Medulla oblongata (tissue), 1 donor: ENCODE measurements at regions not wholly inside any gene's neighbourhood (a gene's known extent, or its start where the extent isn't known, plus 50 kb on each side); places are given as distances from the start of the nearest gene placed in this dataset.

Experiments used
- DNase-seq: peaks from one replicate; pipeline ENCODE4 v3.0.0-alpha.2; 2015; ENCODE audit errors: extremely low spot score

DNA sequence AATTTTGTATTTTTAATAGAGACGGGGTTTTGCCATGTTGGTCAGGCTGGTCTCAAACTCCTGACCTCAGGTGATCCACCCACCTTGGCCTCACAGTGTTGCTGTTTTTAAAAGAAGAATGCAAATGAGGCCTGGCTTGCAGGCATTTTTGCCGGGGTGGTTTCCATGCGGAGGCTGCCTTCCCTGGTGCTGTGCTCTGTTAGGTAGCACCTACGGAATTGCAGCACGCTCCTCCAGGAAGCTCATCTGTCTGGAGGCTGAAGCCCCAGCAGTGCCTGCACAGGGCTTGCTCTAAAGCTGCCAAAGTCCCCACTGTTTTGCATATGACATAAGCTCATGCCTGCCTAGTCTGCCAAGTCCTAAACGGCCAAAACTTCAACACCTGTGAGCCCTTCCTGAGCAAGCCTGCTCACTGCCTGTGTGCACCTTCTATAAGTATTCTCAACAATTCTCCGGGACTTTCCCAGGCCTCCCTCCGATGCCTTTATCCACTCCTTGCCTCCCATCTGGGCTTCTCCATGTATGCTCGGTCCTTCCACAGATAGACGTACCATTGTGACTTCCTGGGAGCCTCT, 551.3 kb upstream of the RAB6C start:
- no peak for DNase-seq

DNA sequence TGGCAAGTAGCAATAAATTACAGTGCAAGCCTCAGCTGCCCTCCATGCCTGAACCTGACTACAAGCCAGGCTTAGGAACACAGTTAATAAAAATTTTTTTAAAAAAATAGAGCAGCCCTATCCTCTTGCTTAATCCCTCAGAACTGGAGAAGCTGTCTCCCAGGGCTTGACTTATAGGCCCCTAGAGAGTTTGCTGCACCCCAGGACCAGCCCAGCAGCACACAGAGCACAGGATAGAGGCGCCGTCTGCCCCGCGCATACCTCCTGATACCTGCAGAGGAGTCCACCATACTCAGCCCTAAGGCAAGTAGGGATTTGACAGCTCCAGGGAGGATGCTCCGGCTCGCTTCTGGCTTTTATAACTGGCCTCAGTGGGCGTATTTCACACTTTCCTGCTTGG, 548.6 kb upstream of the RAB6C start:
- DNase-seq = no peak

GRCh38 chr2:129431881-129432280, 547.6 kb upstream of the RAB6C start:
- DNase-seq = no peak

DNA sequence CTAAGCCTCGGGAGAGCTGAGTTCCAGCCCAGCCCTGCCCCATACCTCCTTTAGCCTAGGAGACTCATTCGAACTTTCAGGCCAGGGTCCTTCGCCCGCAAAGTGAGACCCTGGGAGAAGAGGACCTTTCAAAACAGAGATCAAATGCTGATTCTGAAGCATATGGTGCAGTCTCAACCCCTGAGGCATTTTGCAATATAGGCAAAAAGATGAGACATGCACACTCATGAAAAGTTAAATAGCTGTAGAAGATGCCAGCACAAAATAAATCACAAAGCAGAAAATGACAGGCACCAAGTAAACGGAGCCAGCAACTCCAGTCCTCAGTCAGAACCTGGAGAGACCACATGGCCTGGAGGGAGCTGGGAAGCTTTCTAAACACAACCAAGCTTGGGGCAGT, 542.7 kb upstream of the RAB6C start:
- no peak for DNase-seq

DNA sequence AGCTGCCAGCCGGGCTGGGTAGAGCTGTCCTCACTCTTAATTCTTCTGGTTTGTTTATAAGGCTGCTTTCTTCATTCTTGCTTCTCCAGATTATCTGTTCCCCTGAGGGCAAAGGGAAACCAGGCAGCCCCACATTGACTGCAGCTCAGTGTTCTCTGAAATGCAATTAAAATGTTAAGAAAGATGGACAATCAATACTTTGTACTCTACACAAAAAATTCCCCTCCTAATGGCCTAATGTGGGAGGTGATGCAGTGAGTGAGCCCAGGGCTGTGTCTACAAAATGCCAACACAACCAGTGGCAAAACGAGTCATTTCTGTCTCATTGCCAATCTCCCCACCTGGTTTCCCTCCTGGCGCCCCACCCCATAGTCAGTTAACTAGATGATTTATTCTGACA, 541.7 kb upstream of the RAB6C start:
- no peak for DNase-seq

- no peak for DNase-seq
Observed at GRCh38 chr2:129438501-129439057, 540.9 kb upstream of the RAB6C start.

- DNase-seq = no peak
Observed at GRCh38 chr2:129439406-129440302, 539.8 kb upstream of the RAB6C start.

- DNase-seq = no peak
Observed at GRCh38 chr2:129441610-129442009, 537.9 kb upstream of the RAB6C start.

GRCh38 chr2:129443235-129443864, 536.1 kb upstream of the RAB6C start:
- DNase-seq = no peak

DNA sequence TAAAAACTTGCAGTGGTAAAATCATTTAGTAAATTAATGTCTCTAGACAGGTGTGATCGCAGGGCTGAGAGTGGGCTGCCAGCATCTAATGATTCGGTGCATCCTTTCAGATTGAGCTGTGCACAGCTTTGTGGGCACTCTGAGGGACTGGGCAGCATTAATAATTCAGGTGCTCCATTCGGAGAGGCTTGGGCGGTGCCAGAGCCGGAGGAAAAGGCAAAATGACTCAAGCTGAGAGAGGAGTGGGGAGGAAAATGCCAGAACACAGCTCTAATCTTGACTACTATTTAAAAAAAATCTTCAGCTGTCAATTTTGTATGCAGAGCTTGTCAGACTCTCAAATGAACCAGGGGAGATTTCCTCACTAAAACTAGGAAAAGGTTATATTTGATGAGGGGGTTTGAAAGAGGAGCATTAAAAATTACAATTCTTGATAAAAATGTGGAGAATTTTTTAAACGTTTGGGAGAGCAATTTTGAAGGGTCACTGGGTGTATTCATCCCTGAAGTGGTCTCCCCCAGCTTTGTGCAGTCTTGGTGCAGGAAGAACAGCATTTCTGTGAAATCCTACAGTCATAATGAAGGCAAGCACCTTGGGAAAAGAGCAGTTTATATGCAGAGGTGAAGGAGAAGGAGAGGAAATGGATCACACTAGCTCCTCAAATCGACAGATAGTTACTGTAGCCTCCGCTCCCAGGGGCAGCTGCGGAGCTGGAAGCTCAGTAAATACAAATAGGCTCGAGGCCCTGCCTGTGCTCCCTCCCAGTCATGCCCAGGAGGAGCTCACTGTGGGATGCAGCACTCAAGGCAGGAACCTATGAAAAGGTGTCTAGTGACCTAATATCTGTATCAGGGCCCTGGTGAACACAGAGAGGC, 535.4 kb upstream of the RAB6C start:
- no peak for DNase-seq

DNA sequence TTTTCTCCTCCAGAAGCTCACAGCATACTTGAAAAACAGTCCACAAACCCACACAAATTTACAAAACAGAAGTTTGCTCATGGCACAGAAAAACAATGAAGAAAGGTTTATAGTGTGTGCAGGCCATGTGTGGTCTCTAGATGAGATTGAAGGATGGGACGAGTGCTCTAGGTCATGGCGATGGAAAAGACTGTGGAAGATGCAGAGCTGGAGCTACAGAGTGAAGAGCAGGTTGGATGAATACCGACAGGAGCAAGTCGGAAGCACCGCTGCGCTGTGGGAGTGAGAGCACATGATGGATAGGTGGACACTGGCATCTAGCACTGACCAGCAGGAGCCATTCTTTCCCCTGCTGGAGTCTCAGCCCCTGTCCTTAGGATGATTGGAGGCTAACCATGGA, 534.7 kb upstream of the RAB6C start:
- DNase-seq = no peak

GRCh38 chr2:129456691-129457090, 522.8 kb upstream of the RAB6C start:
- DNase-seq = no peak

GRCh38 chr2:129457277-129457818, 522.1 kb upstream of the RAB6C start:
- no peak for DNase-seq

DNA sequence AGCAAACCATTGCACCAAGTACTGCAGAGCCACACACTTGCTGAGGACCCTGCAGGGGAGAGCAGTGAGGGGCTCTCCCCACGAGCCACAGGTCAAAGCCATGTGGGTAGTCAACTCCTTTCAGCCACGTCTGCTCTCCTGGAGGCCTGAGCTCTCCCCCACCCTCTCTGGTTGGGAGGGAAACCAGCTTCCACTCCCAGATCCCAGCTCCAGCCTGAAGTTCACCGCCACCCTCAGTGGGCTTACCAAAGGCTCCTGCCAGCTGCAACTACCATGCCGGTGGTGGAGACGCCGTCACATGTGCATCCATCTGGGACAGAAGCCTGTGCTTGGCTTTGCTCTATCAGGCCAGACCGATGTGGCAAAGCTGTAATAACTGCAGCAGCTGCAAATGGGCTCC, 521.5 kb upstream of the RAB6C start:
- no peak for DNase-seq

- no peak for DNase-seq
Observed at GRCh38 chr2:129458436-129458835, 521.0 kb upstream of the RAB6C start.

DNA sequence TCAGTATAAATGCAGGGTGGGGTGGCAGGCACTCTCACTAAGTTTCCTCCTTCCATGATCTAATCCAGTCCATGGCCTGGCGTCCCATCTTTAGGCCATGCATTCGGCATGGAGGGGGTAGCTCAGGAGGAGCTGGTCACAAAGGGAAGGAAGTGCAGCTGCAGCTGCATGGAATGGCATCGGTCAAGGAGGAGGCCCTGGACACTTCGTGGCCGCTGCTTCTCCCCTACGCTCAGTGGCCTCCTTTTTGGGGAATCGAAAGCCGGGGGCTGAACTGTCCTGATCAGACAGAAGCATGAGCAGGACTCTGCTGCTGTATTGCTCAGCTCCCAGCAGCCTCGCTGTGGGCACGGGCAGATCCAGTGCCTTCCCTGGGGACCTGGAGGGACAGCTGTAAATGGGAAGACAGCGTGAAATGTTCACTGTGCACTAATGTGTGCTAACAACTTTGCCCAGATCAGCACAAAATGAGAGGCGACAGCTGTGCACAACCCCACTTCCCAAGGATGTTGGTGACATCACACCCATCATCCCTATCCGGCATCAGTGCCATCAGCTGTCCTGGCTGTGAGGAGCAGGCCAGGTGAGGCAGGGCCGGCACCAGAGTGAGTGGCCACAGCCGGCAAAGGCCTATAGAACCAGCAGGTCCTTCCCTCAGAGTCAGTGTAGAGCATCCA, 520.1 kb upstream of the RAB6C start:
- DNase-seq = no peak

DNA sequence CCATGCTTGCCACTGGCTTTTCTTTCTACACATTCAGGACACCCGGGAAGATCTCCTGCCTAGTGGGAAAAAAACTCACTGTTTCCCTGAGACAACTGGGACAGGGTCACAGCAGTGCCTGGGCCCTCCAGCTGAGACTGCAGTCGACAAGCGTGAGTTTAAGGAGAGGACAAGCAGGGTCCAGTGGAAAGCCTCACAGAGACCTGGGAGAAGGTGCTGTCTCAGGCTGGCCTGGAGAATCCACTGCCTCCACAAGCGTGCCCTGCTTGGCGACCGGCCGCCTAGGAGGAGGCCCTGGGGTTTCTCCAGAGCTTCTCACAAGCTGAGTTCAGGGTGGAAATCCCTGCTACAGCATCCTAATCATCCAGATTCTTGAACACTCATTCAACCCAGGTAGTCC, 519.6 kb upstream of the RAB6C start:
- no peak for DNase-seq

- no peak for DNase-seq
Observed at GRCh38 chr2:129460299-129461198, 518.9 kb upstream of the RAB6C start.

DNA sequence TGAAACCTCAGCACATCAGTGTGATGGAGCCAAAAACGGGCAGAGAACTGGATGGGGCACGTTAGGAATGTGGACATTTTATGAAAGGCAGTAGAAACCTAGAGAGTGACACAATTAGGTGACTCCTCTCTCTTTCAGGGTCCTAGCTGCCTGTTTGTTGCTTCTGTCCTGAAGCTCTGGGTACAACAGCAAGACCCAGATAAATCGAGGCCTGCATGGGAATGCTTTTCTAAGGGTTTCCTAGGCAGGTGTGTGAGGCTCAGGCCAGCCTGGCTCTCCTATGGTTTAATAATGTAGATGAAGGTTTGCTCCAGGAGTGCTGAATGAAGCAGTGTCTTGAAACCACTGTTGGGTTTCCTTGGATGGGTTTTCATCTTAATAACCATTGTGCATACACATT, 517.1 kb upstream of the RAB6C start:
- no peak for DNase-seq

DNA sequence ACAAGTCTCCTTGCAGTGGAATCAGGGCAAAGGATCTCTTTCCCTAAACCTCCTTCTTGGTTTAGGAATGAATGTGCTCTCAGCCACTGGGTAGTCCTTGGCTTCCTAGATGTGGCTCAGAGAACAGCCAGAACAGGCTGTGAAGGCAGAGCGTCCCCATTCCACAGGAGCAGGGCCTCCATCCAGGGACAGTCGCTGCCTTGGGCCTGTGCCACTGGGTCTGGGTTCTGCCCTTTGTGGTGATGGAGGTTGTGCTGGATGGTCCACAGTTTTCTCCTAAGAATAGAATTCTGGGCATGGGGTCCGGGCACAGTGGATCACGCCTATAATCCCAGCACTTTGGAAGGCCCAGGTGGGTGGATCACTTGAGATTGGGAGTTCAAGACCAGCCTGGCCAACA, 516.5 kb upstream of the RAB6C start:
- no peak for DNase-seq
